Mesothelial cell of epicardium (in vitro differentiated cells): ENCODE measurements at regions not wholly inside any gene's neighbourhood (a gene's known extent, or its start where the extent isn't known, plus 50 kb on each side); places are given as distances from the start of the nearest gene placed in this dataset.

Experiments
- DNase-seq, 2 experiments: peaks; one replicate each; pipeline ENCODE4 v3.0.0; 2021; ENCODE audit warnings: low spot score in 2 of 2; ENCODE audit not compliant: unreplicated experiment in 2 of 2
- H3K27ac Mint-ChIP-seq: 2 replicates; pipeline ENCODE4 v1.8.0; 2021; ENCODE audit warnings: mixed read lengths
- H3K27me3 Mint-ChIP-seq: 2 replicates; pipeline ENCODE4 v1.8.0; 2021; ENCODE audit warnings: low read depth, mixed read lengths
- H3K36me3 Mint-ChIP-seq: 2 replicates; pipeline ENCODE4 v1.8.0; 2021; ENCODE audit warnings: mixed read lengths
- H3K4me1 Mint-ChIP-seq: 2 replicates; pipeline ENCODE4 v1.8.0; 2021; ENCODE audit warnings: mixed read lengths
- H3K4me3 Mint-ChIP-seq: 2 replicates; pipeline ENCODE4 v1.8.0; 2021; ENCODE audit warnings: mild to moderate bottlenecking, moderate library complexity, mixed read lengths
- H3K9me3 Mint-ChIP-seq: 2 replicates; pipeline ENCODE4 v1.8.0; 2021; ENCODE audit warnings: mixed read lengths
- TF ChIP-seq, protein P1 (sequence below): fragments of 200-600 bp; sonication (generic); IDR thresholded peaks from one replicate; pipeline ENCODE4 v1.5.0; 2021; ENCODE audit warnings: antibody characterized with exemption; ENCODE audit not compliant: unreplicated experiment

DNA sequence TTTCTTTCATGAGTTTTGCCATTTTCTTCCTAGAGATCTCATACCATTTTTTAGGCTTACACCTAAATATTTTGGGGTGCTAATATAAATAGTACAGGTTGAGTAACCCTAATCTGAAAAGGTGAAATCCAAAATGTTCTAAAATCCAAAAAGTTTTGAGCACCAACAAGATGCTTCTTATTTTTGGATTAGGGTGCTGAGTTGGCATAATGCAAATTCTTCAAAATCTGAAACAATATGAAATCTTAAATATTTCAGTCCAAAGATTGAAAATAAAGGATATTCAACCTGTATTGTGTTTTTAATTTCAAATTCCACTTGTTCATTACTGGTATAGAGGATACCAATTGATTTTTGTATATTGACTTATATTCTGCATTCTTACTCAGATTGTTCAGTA is 51.1 kb upstream of the KCNK2 start:
- Mint-ChIP-seq H3K27ac (no peak overlapping the region), H3K9me3 (no peaks in the 10 kb centered on the region), H3K4me1 (no peaks in the 10 kb centered on the region), H3K27me3 (peaks cover 40% of the 10 kb centered on the region), H3K36me3 (no peaks in the 10 kb centered on the region), H3K4me3 (no peak overlapping the region)
- TF ChIP-seq, protein P1, sequence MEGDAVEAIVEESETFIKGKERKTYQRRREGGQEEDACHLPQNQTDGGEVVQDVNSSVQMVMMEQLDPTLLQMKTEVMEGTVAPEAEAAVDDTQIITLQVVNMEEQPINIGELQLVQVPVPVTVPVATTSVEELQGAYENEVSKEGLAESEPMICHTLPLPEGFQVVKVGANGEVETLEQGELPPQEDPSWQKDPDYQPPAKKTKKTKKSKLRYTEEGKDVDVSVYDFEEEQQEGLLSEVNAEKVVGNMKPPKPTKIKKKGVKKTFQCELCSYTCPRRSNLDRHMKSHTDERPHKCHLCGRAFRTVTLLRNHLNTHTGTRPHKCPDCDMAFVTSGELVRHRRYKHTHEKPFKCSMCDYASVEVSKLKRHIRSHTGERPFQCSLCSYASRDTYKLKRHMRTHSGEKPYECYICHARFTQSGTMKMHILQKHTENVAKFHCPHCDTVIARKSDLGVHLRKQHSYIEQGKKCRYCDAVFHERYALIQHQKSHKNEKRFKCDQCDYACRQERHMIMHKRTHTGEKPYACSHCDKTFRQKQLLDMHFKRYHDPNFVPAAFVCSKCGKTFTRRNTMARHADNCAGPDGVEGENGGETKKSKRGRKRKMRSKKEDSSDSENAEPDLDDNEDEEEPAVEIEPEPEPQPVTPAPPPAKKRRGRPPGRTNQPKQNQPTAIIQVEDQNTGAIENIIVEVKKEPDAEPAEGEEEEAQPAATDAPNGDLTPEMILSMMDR: no peak
- DNase-seq: no peak
